ENCODE measurements at regions not wholly inside any gene's neighbourhood (a gene's known extent, or its start where the extent isn't known, plus 50 kb on each side); places are given as distances from the start of the nearest gene placed in this dataset.

DNA sequence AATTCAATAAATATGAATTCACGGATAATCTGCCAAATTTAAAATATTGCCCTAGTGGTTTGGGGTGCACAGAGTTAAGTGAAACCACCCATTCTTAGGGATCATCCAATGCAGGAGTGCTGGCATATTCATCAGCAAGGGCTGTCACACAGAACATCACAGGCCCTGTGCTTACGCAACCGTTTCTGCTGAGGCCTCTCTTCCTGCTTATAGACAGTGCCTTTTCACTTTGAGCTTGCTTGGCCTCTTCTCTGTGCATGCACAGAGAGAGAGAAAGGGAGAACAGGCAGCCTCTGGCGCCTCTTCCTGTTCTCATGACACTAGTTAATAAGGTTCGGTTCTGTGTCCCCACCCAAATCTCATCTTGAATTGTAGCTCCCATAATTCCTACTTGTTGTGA lies 366.3 kb downstream of the ICE1 start:
- no peak overlapping the region for H3K4me3 Mint-ChIP-seq
- peaks cover 2% of the 10 kb centered on the region for H3K27me3 Mint-ChIP-seq
- peaks cover 14% of the 10 kb centered on the region for H3K9me3 Mint-ChIP-seq
- no peaks in the 10 kb centered on the region for H3K4me1 Mint-ChIP-seq
- H3K36me3 Mint-ChIP-seq = no peaks in the 10 kb centered on the region
- no peak overlapping the region for H3K27ac Mint-ChIP-seq

DNA sequence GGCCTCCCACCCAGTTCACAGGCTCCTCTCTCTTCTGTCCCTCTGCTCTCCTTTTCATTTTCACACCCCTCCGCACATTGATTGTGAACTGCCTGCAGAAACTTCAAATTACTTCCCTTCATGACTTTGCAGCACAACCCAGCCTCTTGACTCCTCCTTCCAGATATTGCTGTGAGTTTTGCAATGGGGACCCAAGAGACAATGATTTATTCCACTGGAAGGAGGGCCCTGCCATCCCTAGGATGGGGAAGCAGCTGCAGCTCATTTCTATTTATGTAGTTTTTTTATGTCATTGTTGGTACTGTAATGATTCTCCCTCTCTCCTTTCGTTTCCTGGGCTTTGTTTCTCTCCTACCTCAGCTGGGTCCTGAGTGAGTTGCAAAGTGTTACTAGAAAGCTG lies 364.9 kb downstream of the ICE1 start:
- Mint-ChIP-seq H3K4me3 (no peak overlapping the region), H3K9me3 (peaks cover 14% of the 10 kb centered on the region), H3K27me3 (peaks cover 2% of the 10 kb centered on the region), H3K4me1 (no peaks in the 10 kb centered on the region), H3K36me3 (no peaks in the 10 kb centered on the region), H3K27ac (no peak overlapping the region)

DNA sequence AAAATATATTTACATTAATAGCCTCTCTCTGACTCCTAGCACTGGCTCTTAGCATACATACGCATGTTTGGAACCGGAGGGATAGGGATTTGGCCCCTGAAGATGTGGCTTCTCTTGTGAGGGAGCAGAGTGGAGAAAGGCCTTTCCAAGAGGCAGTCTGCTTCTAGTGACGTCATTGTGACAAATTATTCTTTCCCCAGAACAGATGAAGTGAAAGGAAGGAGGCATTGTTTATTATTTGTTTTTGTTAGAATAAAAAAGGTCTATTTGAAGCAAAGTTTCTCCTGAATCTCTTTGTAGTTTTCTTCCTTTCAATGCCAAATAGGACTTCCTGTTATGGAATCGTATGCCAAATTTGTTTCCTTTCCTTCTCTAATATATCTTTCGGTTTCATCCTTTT lies 361.6 kb downstream of the ICE1 start:
- Mint-ChIP-seq H3K4me1 (no peaks in the 10 kb centered on the region), H3K36me3 (no peaks in the 10 kb centered on the region), H3K27me3 (no peaks in the 10 kb centered on the region), H3K27ac (no peak overlapping the region), H3K9me3 (peaks cover 14% of the 10 kb centered on the region), H3K4me3 (no peak overlapping the region)

- no peak overlapping the region for H3K27ac Mint-ChIP-seq
- peaks cover 1% of the 10 kb centered on the region for H3K27me3 Mint-ChIP-seq
- no peaks in the 10 kb centered on the region for H3K4me1 Mint-ChIP-seq
- peaks cover 14% of the 10 kb centered on the region for H3K9me3 Mint-ChIP-seq
- H3K36me3 Mint-ChIP-seq = no peaks in the 10 kb centered on the region
- H3K4me3 Mint-ChIP-seq = no peak overlapping the region
These were observed 360.5 kb downstream of the ICE1 start for GRCh38 chr5:5783021-5783420.

- no peak overlapping the region for H3K4me3 Mint-ChIP-seq
- H3K9me3 Mint-ChIP-seq = peaks cover 10% of the 10 kb centered on the region
- no peaks in the 10 kb centered on the region for H3K4me1 Mint-ChIP-seq
- H3K27me3 Mint-ChIP-seq = peaks cover 1% of the 10 kb centered on the region
- H3K36me3 Mint-ChIP-seq = no peaks in the 10 kb centered on the region
- H3K27ac Mint-ChIP-seq = no peak overlapping the region
These were observed 359.9 kb downstream of the ICE1 start for GRCh38 chr5:5782402-5782801.

- no peak overlapping the region for H3K4me3 Mint-ChIP-seq
- H3K27ac Mint-ChIP-seq = no peak overlapping the region
- H3K4me1 Mint-ChIP-seq = no peaks in the 10 kb centered on the region
- H3K27me3 Mint-ChIP-seq = peaks cover 1% of the 10 kb centered on the region
- H3K9me3 Mint-ChIP-seq = peaks cover 1% of the 10 kb centered on the region
- no peaks in the 10 kb centered on the region for H3K36me3 Mint-ChIP-seq
These were observed 358.9 kb downstream of the ICE1 start for GRCh38 chr5:5781335-5781734.

DNA sequence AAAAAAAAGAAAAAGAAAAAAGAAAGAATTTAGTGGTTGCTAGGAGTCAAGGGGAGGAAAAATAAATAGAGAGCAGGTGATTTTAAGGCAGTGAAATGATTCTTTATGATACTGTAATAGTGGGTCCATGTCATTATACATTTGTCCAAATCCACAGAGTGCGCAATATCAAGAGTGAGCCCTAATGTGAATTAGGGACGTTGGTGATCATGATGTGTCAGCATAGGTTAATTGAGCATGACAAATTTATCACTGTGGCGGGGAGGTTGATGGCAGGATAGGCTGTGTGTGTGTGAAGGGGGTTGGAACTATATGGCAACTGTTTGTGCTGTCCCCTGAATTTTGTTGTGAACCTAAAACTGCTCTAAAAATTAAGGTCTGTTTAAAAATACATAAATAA lies 357.8 kb downstream of the ICE1 start:
- Mint-ChIP-seq H3K9me3 (no peaks in the 10 kb centered on the region), H3K27ac (no peak overlapping the region), H3K4me3 (no peak overlapping the region), H3K36me3 (no peaks in the 10 kb centered on the region), H3K4me1 (no peaks in the 10 kb centered on the region), H3K27me3 (peaks cover 6% of the 10 kb centered on the region)

- H3K9me3 Mint-ChIP-seq = no peaks in the 10 kb centered on the region
- no peak overlapping the region for H3K27ac Mint-ChIP-seq
- no peaks in the 10 kb centered on the region for H3K36me3 Mint-ChIP-seq
- H3K27me3 Mint-ChIP-seq = peaks cover 7% of the 10 kb centered on the region
- H3K4me3 Mint-ChIP-seq = no peak overlapping the region
- no peaks in the 10 kb centered on the region for H3K4me1 Mint-ChIP-seq
These were observed 354.5 kb downstream of the ICE1 start for GRCh38 chr5:5777013-5777412.

DNA sequence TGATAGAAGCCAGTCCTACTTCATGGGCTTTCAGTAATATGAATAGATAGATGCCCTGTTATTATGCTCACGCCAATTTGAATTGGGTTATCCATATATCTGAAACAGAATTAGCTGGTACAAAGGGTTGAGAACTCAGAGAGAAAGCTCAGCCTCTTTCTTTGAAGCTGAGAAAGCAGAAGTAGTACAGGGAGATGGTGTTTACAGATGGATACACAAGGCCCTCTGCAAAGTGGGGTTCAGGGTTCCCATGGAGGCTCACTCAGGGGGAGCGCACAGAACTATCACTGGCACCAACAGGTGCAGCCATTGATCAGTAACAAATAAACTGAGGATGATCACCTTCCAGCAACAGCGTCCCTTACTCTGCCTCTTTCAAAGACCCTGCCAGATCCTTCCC lies 349.7 kb downstream of the ICE1 start:
- H3K4me3 Mint-ChIP-seq = no peak overlapping the region
- H3K9me3 Mint-ChIP-seq = no peaks in the 10 kb centered on the region
- no peaks in the 10 kb centered on the region for H3K36me3 Mint-ChIP-seq
- peaks cover 5% of the 10 kb centered on the region for H3K27me3 Mint-ChIP-seq
- no peak overlapping the region for H3K27ac Mint-ChIP-seq
- no peaks in the 10 kb centered on the region for H3K4me1 Mint-ChIP-seq

- Mint-ChIP-seq H3K4me3 (no peak overlapping the region), H3K4me1 (no peaks in the 10 kb centered on the region), H3K9me3 (no peaks in the 10 kb centered on the region), H3K27ac (no peak overlapping the region), H3K36me3 (no peaks in the 10 kb centered on the region), H3K27me3 (peaks cover 10% of the 10 kb centered on the region)
These were observed 348.3 kb downstream of the ICE1 start for GRCh38 chr5:5770825-5771224.

DNA sequence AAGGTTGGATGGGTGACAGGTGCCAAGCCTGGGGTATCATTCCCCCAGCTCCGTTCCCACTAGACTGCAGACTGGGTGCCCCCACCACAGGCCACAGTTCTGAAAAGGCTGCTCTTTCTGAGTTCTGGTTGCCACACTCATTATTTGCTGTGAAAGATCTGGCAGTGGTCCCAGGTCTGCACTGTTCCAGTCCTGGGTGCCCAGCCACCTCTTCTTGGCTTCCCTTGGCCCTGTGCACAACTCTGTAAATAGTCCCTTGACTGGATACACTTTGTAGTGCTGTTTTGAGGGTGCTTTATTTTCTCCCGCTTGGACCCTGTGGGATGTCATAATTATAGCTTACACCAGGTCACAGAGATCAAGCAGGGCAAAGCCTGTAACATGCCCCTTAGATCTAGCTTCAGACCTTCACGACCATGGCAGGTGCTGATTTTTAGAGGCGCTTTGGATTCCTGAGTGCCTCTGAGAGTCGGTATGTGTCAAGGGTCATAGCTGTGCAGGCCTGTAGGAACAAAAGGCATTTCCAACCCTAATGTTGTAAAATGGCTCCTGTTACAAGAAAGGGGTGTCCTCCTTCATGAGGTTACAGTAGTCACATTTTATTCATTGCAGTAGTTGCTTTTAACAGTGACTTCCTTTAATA lies 344.9 kb downstream of the ICE1 start:
- Mint-ChIP-seq H3K4me1 (no peaks in the 10 kb centered on the region), H3K27me3 (peaks cover 6% of the 10 kb centered on the region), H3K36me3 (no peaks in the 10 kb centered on the region), H3K4me3 (no peak overlapping the region), H3K27ac (no peak overlapping the region), H3K9me3 (no peaks in the 10 kb centered on the region)

DNA sequence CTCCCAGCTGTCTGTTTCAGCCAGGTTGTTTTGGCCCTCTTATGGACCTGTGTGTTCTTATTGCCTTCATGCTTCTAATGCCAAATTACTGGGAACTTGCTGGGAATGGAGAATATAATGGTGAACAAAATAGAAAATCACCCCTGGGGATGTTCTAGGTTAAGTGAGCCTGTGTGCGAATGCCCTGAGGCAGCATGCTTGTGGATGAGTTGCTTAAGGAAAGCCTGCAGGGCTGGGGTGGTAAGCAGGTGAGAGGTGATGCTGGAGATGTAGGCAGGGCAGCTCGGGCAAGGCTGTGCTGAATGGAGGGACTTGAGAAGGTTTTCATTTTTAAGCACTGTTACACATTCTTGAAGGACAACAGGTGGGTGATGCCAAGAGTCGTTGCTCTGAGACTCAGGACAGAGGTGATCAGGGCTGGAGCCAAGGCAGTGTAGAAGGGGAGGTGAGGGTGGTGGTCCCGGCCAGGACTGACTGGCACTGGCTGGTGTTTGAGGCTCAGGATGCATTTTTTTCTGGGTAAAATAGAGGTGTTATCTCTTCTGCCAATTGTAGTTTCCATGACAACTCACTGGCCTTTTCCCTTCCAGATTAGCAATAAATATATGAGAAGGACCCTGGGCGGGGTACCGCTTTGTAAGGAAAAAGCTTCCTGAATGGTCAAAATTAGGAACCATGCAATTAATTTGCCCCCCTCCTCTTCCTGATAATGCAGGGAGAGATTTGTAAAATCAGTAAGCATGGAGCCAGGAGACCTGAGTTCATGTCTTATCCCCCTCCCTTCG lies 342.8 kb downstream of the ICE1 start:
- Mint-ChIP-seq H3K4me1 (no peaks in the 10 kb centered on the region), H3K4me3 (no peak overlapping the region), H3K36me3 (no peaks in the 10 kb centered on the region), H3K27me3 (peaks cover 10% of the 10 kb centered on the region), H3K27ac (no peak overlapping the region), H3K9me3 (no peaks in the 10 kb centered on the region)

GRCh38 chr5:5764246-5764645 lies 341.8 kb downstream of the ICE1 start:
- Mint-ChIP-seq H3K27ac (no peak overlapping the region), H3K9me3 (no peaks in the 10 kb centered on the region), H3K4me1 (no peaks in the 10 kb centered on the region), H3K27me3 (peaks cover 10% of the 10 kb centered on the region), H3K4me3 (no peak overlapping the region), H3K36me3 (no peaks in the 10 kb centered on the region)

GRCh38 chr5:5756762-5757161 lies 334.3 kb downstream of the ICE1 start:
- no peaks in the 10 kb centered on the region for H3K4me1 Mint-ChIP-seq
- no peak overlapping the region for H3K27ac Mint-ChIP-seq
- no peaks in the 10 kb centered on the region for H3K9me3 Mint-ChIP-seq
- no peaks in the 10 kb centered on the region for H3K36me3 Mint-ChIP-seq
- H3K27me3 Mint-ChIP-seq = peaks cover 3% of the 10 kb centered on the region
- no peak overlapping the region for H3K4me3 Mint-ChIP-seq

DNA sequence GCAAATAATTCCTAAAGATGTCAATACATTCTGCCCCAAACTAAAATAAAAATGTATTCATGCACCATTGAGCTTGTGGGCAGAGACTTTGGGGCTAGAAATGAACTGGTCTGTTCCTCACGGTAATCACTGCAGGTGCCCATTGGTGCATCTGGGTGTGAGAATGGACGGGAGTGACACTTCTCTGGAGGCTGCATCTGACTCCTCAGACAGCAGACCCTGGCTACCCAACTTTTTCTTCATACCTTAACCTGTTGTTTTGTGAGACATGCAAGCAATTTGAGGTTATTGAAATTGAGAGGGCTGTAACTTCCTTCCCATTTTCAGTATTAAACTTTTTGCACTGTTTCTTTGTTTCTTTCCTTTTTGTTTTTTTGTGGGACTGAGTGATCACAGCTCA lies 333.4 kb downstream of the ICE1 start:
- Mint-ChIP-seq H3K27ac (no peak overlapping the region), H3K4me3 (no peak overlapping the region), H3K36me3 (no peaks in the 10 kb centered on the region), H3K27me3 (no peaks in the 10 kb centered on the region), H3K9me3 (no peaks in the 10 kb centered on the region), H3K4me1 (no peaks in the 10 kb centered on the region)

DNA sequence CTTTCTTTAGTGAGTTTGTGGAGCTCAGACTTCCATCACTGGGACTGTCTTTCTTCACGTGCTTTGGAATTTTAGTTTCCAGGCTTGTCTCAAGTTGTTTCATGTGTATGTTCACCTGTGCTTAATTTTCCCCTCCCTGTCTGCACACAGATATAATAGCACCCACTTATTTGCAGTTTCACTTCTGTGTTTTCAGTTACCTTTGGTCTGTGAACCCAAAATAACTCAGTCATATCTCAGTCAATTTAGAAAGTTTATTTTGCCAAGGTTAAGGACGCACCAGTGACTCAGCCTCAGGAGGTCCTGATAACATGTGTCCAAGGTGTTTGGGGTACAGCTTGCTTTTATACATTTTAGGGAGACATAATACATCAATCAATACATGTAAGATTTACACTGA lies 330.4 kb downstream of the ICE1 start:
- Mint-ChIP-seq H3K27ac (no peak overlapping the region), H3K4me1 (no peaks in the 10 kb centered on the region), H3K27me3 (no peaks in the 10 kb centered on the region), H3K9me3 (no peaks in the 10 kb centered on the region), H3K36me3 (no peaks in the 10 kb centered on the region), H3K4me3 (no peak overlapping the region)

- Mint-ChIP-seq H3K36me3 (no peaks in the 10 kb centered on the region), H3K9me3 (no peaks in the 10 kb centered on the region), H3K27ac (no peak overlapping the region), H3K4me3 (no peak overlapping the region), H3K4me1 (no peaks in the 10 kb centered on the region), H3K27me3 (no peaks in the 10 kb centered on the region)
These were observed 329.5 kb downstream of the ICE1 start for GRCh38 chr5:5751987-5752386.
